Smooth muscle cell (in vitro differentiated cells): ENCODE measurements at regions not wholly inside any gene's neighbourhood (a gene's known extent, or its start where the extent isn't known, plus 50 kb on each side); places are given as distances from the start of the nearest gene placed in this dataset.

Source experiments
- DNase-seq: peaks from one replicate; lab custom pipeline; 2025; ENCODE audit not compliant: unreplicated experiment; lab: John Stamatoyannopoulos, UW
- H2AFZ ChIP-seq: fragments of 200-600 bp; sonication (generic); 2 replicates; pipeline ENCODE4 v1.6.0; 2016; ENCODE audit warnings: antibody characterized with exemption, low read depth, mild to moderate bottlenecking
- H3F3A ChIP-seq: fragments of 200-600 bp; sonication (generic); 2 replicates; pipeline ENCODE4 v1.6.0; 2017; ENCODE audit warnings: antibody characterized with exemption, low read depth
- H3K27ac ChIP-seq: fragments of 200-600 bp; sonication (generic); 2 replicates; pipeline ENCODE4 v1.5.1; 2016; ENCODE audit warnings: low read depth, mild to moderate bottlenecking
- H3K27me3 ChIP-seq: fragments of 200-600 bp; sonication (generic); 2 replicates; pipeline ENCODE4 v1.6.1; 2016; ENCODE audit warnings: low read depth, mild to moderate bottlenecking
- H3K36me3 ChIP-seq: fragments of 200-600 bp; sonication (generic); 2 replicates; pipeline ENCODE4 v1.5.1; 2016; ENCODE audit warnings: low read depth
- H3K4me1 ChIP-seq: fragments of 200-600 bp; sonication (generic); 2 replicates; pipeline ENCODE4 v1.5.1; 2016; ENCODE audit warnings: low read depth
- H3K4me2 ChIP-seq: fragments of 200-600 bp; sonication (generic); 2 replicates; pipeline ENCODE4 v1.6.0; 2016; ENCODE audit warnings: mild to moderate bottlenecking
- H3K4me3 ChIP-seq: fragments of 200-600 bp; sonication (generic); 2 replicates; pipeline ENCODE4 v1.5.1; 2016; ENCODE audit warnings: mild to moderate bottlenecking
- H3K79me2 ChIP-seq: fragments of 200-600 bp; sonication (generic); 2 replicates; pipeline ENCODE4 v1.6.0; 2016; ENCODE audit warnings: low read depth, mild to moderate bottlenecking
- H3K9ac ChIP-seq: fragments of 200-600 bp; sonication (generic); 2 replicates; pipeline ENCODE4 v1.6.0; 2016; ENCODE audit warnings: low read depth
- H3K9me3 ChIP-seq: fragments of 200-600 bp; sonication (generic); replicated peaks from 2 replicates; pipeline ENCODE4 v1.5.1; 2016; ENCODE audit warnings: low read depth
- H4K20me1 ChIP-seq: fragments of 200-600 bp; sonication (generic); 2 replicates; pipeline ENCODE4 v1.6.0; 2016; ENCODE audit warnings: low read depth
- WGBS: methylation state at CpG from one replicate; pipeline ENCODE4 v1.1.7; 2016; ENCODE audit warnings: low lambda C conversion rate; 5-methylcytosine and 5-hydroxymethylcytosine counted together
- TF ChIP-seq, protein P1 (sequence below): fragments of 200-600 bp; sonication (generic); IDR thresholded peaks from 2 replicates; pipeline ENCODE4 v1.5.1; 2017; ENCODE audit warnings: borderline replicate concordance, mild to moderate bottlenecking, antibody characterized with exemption; ENCODE audit not compliant: insufficient read depth, poor library complexity, severe bottlenecking

GRCh38 chr13:46961719-46962118 lies 64.9 kb upstream of the HTR2A start:
- Histone ChIP-seq H3K27ac (no peak overlapping the region), H2AFZ (no peak overlapping the region), H3K4me2 (no peak overlapping the region), H3K9me3 (no peaks in the 10 kb centered on the region), H3K27me3 (no peaks in the 10 kb centered on the region), H3K9ac (no peak overlapping the region), H3K4me1 (no peaks in the 10 kb centered on the region), H3K79me2 (no peaks in the 10 kb centered on the region), H3F3A (no peaks in the 10 kb centered on the region), H4K20me1 (no peaks in the 10 kb centered on the region), H3K4me3 (no peak overlapping the region), H3K36me3 (no peaks in the 10 kb centered on the region)
- WGBS: 49% methylated on average over 2 of the region's 2 CpGs
- DNase-seq: no peak
- TF ChIP-seq, protein P1, sequence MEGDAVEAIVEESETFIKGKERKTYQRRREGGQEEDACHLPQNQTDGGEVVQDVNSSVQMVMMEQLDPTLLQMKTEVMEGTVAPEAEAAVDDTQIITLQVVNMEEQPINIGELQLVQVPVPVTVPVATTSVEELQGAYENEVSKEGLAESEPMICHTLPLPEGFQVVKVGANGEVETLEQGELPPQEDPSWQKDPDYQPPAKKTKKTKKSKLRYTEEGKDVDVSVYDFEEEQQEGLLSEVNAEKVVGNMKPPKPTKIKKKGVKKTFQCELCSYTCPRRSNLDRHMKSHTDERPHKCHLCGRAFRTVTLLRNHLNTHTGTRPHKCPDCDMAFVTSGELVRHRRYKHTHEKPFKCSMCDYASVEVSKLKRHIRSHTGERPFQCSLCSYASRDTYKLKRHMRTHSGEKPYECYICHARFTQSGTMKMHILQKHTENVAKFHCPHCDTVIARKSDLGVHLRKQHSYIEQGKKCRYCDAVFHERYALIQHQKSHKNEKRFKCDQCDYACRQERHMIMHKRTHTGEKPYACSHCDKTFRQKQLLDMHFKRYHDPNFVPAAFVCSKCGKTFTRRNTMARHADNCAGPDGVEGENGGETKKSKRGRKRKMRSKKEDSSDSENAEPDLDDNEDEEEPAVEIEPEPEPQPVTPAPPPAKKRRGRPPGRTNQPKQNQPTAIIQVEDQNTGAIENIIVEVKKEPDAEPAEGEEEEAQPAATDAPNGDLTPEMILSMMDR: no peak

GRCh38 chr13:46953941-46954340 lies 57.1 kb upstream of the HTR2A start:
- Histone ChIP-seq H3K4me2 (no peak overlapping the region), H3K9ac (no peak overlapping the region), H3K36me3 (no peaks in the 10 kb centered on the region), H3K9me3 (no peaks in the 10 kb centered on the region), H3K79me2 (no peaks in the 10 kb centered on the region), H3K4me1 (no peaks in the 10 kb centered on the region), H3F3A (no peaks in the 10 kb centered on the region), H4K20me1 (no peaks in the 10 kb centered on the region), H3K27ac (no peak overlapping the region), H3K27me3 (no peaks in the 10 kb centered on the region), H3K4me3 (no peak overlapping the region), H2AFZ (no peak overlapping the region)
- no peak for DNase-seq
- TF ChIP-seq, protein P1: no peak
- WGBS: 93% methylated on average over 2 of the region's 2 CpGs

GRCh38 chr13:46953331-46953730 lies 56.5 kb upstream of the HTR2A start:
- DNase-seq: no peak
- Histone ChIP-seq H3K9ac (no peak overlapping the region), H3K27ac (no peak overlapping the region), H2AFZ (no peak overlapping the region), H3K79me2 (no peaks in the 10 kb centered on the region), H3K36me3 (no peaks in the 10 kb centered on the region), H4K20me1 (no peaks in the 10 kb centered on the region), H3K4me1 (no peaks in the 10 kb centered on the region), H3K9me3 (no peaks in the 10 kb centered on the region), H3K27me3 (no peaks in the 10 kb centered on the region), H3K4me2 (no peak overlapping the region), H3K4me3 (no peak overlapping the region), H3F3A (no peaks in the 10 kb centered on the region)
- WGBS: 90% methylated on average over 3 of the region's 3 CpGs
- TF ChIP-seq, protein P1: no peak

- Histone ChIP-seq H3K27me3 (no peaks in the 10 kb centered on the region), H3K36me3 (no peaks in the 10 kb centered on the region), H3K4me1 (no peaks in the 10 kb centered on the region), H3F3A (no peaks in the 10 kb centered on the region), H3K9me3 (no peaks in the 10 kb centered on the region), H3K79me2 (no peaks in the 10 kb centered on the region), H3K9ac (no peak overlapping the region), H2AFZ (no peak overlapping the region), H3K4me3 (no peak overlapping the region), H3K27ac (no peak overlapping the region), H4K20me1 (no peaks in the 10 kb centered on the region), H3K4me2 (no peak overlapping the region)
- WGBS: 78% methylated on average over 6 of the region's 6 CpGs
- TF ChIP-seq, protein P1: no peak
- no peak for DNase-seq
Observed at GRCh38 chr13:46951516-46951915, 54.7 kb upstream of the HTR2A start.
